ENCODE measurements at regions not wholly inside any gene's neighbourhood (a gene's known extent, or its start where the extent isn't known, plus 50 kb on each side); places are given as distances from the start of the nearest gene placed in this dataset.

DNA sequence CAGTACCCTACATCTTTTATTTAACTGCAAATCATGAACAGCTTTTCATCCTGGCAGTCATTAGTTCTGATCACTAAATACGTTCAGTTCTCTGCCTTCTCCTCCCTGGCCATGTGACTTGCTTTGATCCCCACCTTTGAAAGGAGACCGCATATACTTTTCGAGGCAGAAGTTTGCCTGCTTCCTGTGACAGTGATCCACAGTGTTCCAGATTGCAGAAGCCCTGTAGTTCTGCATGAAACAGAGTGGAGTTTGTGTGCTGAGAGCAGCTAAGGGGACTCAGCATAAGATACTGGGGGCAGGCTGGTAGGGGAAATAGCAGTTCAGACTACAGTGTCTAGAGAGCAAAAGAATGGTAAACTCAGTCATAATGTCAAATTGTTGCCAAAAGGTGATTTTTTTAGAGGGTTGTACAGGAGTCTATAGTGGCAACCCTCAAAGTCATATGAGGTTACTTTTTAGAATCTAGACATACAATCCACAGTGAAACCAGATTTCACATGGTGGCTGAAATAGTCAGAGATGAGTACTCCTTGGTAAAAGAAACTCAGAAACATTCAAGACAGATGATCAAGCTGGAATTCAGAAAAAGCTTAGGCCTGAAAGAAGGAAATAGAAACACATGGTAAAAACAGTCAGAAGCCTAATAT is 1800.4 kb upstream of the CELF4 start:
- H3K36me3 ChIP-seq (ENCODE audit: control insufficient read depth in 2 of 3, insufficient read depth in 3 of 3, low read length in 3 of 3): no peaks in the 10 kb centered on the region
- no peak overlapping the region for H3K27ac ChIP-seq (ENCODE audit: low read depth in 2 of 2, low read length in 2 of 2)
- no peaks in the 10 kb centered on the region for H3K27me3 ChIP-seq (ENCODE audit: control insufficient read depth, insufficient read depth, low read length)
- H3K4me3 ChIP-seq (ENCODE audit: low read length in 3 of 3): no peak overlapping the region
- DNase-seq (no peak), FAIRE-seq (no peak)
- intact Hi-C loops (cut with DNase I): no loop called here
- TF ChIP-seq CTCF (IDR thresholded peaks at IDR 0.05; ENCODE audit: borderline replicate concordance, extremely low read depth, insufficient read depth): no peak
- no peaks in the 10 kb centered on the region for H3K4me1 ChIP-seq (ENCODE audit: control insufficient read depth in 2 of 3, insufficient read depth in 2 of 3, low read depth in 1 of 3, low read length in 3 of 3)
- H3K9ac ChIP-seq (ENCODE audit: low read length in 3 of 3): no peak overlapping the region
- H3K9me3 ChIP-seq (ENCODE audit: control insufficient read depth in 2 of 3, insufficient read depth in 1 of 3, low read length in 3 of 3): no peaks in the 10 kb centered on the region

DNA sequence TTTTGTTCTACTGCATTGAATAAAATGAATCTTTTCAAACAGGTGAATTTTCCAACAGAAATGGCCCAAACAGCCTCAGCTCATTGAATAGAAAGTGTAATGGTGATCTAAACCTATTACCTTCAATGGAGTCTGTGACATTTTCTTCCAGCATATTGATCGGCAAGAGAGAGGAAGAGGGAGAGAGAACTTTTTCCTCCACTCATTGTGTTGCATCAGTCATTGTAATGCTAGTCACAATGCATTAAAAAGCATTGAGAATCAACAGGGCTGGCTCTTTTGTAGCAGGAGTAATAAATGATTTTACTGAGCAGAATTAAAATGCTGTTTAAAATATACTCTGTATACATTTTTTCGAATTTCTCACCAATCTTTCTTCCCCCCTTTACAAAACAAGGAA is 1794.5 kb upstream of the CELF4 start:
- no peak overlapping the region for H3K9ac ChIP-seq (ENCODE audit: low read length in 3 of 3)
- H3K36me3 ChIP-seq (ENCODE audit: control insufficient read depth in 2 of 3, insufficient read depth in 3 of 3, low read length in 3 of 3): no peaks in the 10 kb centered on the region
- no peak for TF ChIP-seq CTCF (IDR thresholded peaks at IDR 0.05; ENCODE audit: borderline replicate concordance, extremely low read depth, insufficient read depth)
- FAIRE-seq (no peak), DNase-seq (no peak)
- H3K4me3 ChIP-seq (ENCODE audit: low read length in 3 of 3): no peak overlapping the region
- intact Hi-C loops (cut with DNase I): no loop called here
- no peaks in the 10 kb centered on the region for H3K27me3 ChIP-seq (ENCODE audit: control insufficient read depth, insufficient read depth, low read length)
- no peaks in the 10 kb centered on the region for H3K9me3 ChIP-seq (ENCODE audit: control insufficient read depth in 2 of 3, insufficient read depth in 1 of 3, low read length in 3 of 3)
- no peak overlapping the region for H3K27ac ChIP-seq (ENCODE audit: low read depth in 2 of 2, low read length in 2 of 2)
- no peaks in the 10 kb centered on the region for H3K4me1 ChIP-seq (ENCODE audit: control insufficient read depth in 2 of 3, insufficient read depth in 2 of 3, low read depth in 1 of 3, low read length in 3 of 3)

DNA sequence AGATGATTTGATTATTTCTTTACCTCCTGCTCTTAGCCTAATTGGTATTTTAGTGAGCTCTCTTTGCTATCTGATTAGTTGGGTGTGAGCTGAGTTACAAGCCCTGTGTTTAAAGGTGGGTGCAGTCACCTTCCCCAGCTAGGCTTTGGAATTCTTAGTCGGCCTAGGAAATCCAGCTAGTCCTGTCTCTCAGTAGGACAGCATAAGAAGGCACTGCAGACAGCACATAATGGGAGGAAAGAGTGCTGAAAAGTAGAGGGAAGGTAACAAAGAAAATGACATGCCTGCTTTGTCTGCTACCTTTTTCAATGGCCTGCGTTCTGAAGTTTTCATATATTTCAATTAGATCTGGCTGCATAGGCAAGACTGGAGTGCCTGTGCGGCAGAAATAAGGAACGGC is 1794.0 kb upstream of the CELF4 start:
- no peak for FAIRE-seq
- DNase-seq: no peak
- TF ChIP-seq CTCF (IDR thresholded peaks at IDR 0.05; ENCODE audit: borderline replicate concordance, extremely low read depth, insufficient read depth): no peak
- no peak overlapping the region for H3K27ac ChIP-seq (ENCODE audit: low read depth in 2 of 2, low read length in 2 of 2)
- H3K27me3 ChIP-seq (ENCODE audit: control insufficient read depth, insufficient read depth, low read length): no peaks in the 10 kb centered on the region
- intact Hi-C loops (cut with DNase I): no loop called here
- H3K4me3 ChIP-seq (ENCODE audit: low read length in 3 of 3): no peak overlapping the region
- H3K36me3 ChIP-seq (ENCODE audit: control insufficient read depth in 2 of 3, insufficient read depth in 3 of 3, low read length in 3 of 3): no peaks in the 10 kb centered on the region
- no peak overlapping the region for H3K9ac ChIP-seq (ENCODE audit: low read length in 3 of 3)
- no peaks in the 10 kb centered on the region for H3K4me1 ChIP-seq (ENCODE audit: control insufficient read depth in 2 of 3, insufficient read depth in 2 of 3, low read depth in 1 of 3, low read length in 3 of 3)
- no peaks in the 10 kb centered on the region for H3K9me3 ChIP-seq (ENCODE audit: control insufficient read depth in 2 of 3, insufficient read depth in 1 of 3, low read length in 3 of 3)

DNA sequence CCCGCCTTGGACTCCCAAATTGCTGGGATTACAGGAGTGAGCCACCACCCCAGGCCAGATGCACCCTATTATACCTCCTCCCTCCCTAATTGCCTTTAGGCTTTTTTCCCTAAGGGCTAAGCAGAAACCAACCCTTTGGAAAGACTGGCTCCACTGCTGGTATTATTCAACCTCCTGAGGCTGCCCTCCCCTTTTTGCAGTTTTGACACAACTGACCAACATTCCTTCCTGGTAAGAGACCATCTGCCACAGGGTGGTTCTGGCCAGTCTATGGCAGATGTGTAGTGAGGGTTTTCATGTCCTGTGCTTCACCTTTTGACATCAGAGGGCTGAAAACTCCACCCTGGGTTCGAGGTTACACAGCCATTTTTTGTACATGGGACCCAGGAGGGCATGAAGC is 1785.3 kb upstream of the CELF4 start:
- Histone ChIP-seq H3K9ac (ENCODE audit: low read length in 3 of 3) (no peak overlapping the region), H3K27me3 (ENCODE audit: control insufficient read depth, insufficient read depth, low read length) (no peaks in the 10 kb centered on the region), H3K4me1 (ENCODE audit: control insufficient read depth in 2 of 3, insufficient read depth in 2 of 3, low read depth in 1 of 3, low read length in 3 of 3) (no peaks in the 10 kb centered on the region), H3K27ac (ENCODE audit: low read depth in 2 of 2, low read length in 2 of 2) (no peak overlapping the region), H3K4me3 (ENCODE audit: low read length in 3 of 3) (no peak overlapping the region), H3K9me3 (ENCODE audit: control insufficient read depth in 2 of 3, insufficient read depth in 1 of 3, low read length in 3 of 3) (no peaks in the 10 kb centered on the region), H3K36me3 (ENCODE audit: control insufficient read depth in 2 of 3, insufficient read depth in 3 of 3, low read length in 3 of 3) (no peaks in the 10 kb centered on the region)
- intact Hi-C loops (cut with DNase I): no loop called here
- FAIRE-seq (no peak), DNase-seq (no peak)
- TF ChIP-seq CTCF (IDR thresholded peaks at IDR 0.05; ENCODE audit: borderline replicate concordance, extremely low read depth, insufficient read depth): no peak
